ENCODE measurements at regions not wholly inside any gene's neighbourhood (a gene's known extent, or its start where the extent isn't known, plus 50 kb on each side); places are given as distances from the start of the nearest gene placed in this dataset.

DNA sequence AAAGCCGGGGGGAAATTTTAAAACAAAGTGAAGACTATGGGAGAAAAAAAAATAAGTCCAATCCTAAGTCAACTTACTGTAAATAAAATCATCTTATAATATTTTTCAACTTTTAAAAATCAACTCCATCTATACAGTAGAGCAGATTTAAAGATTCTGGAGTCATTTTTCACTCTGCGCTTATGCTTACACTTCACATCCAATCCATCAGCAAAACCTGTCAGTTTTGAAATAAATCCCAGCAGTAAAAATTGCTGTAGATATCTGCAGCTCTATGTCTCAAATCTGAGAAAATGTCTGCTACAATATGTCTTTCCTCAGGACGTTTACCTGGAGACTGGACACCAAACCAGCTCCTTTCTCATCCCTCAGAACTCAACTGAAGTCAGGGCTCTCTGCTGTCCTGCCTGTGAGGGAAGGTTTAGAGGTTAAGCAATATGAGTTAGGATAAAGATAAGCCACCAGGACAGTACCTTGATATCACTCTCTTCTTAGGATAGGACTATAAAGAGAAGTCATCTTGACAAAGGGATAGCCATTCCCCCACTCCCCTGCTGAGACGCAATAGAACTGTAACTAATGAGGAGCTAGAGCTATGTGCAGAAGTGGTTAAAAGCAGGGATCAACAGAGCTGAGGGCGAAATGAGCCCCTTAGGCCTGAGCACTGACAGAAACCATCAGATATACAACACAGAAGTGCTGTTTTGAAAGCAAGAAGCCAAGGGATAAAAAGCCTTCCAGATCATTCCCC lies 254.7 kb upstream of the KLHL1 start:
- DNase-seq (no peak), ATAC-seq (no peak)
- WGBS, 2 donors = 61 to 72% methylated on average over 5 of the region's 5 CpGs
- H3K27ac ChIP-seq = no peak overlapping the region
- intact Hi-C loops (cut with DNase I) = no loop called here
- no peaks in the 10 kb centered on the region for H3K4me1 ChIP-seq
- H3K27me3 ChIP-seq = no peaks in the 10 kb centered on the region
- H3K4me3 ChIP-seq = no peak overlapping the region
- H3K36me3 ChIP-seq = no peaks in the 10 kb centered on the region
- H3K9me3 ChIP-seq = no peaks in the 10 kb centered on the region
- TF ChIP-seq CTCF (IDR thresholded peaks at IDR 0.05) = no peak

DNA sequence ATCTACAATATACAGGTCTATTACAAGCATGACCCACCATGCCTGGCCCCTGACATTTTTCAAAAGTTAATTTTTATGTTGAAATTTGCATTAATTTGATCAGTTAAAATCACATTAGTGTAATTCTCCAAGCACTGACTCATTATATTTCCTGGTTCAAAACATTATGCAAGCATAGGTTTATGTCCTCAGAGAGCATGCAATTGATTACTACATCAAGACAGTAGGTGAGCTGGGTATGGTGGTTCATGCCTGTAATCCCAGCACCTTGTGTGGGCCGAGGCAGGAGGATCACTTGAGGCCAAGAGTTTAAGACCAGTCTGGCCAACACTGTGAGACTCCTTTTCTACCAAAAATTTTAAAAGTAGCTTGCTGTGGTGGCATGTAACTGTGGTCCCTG lies 248.8 kb upstream of the KLHL1 start:
- H3K9me3 ChIP-seq = no peaks in the 10 kb centered on the region
- TF ChIP-seq CTCF (IDR thresholded peaks at IDR 0.05) = no peak
- H3K27ac ChIP-seq = no peak overlapping the region
- H3K4me3 ChIP-seq = no peak overlapping the region
- intact Hi-C loops (cut with DNase I) = no loop called here
- H3K4me1 ChIP-seq = no peaks in the 10 kb centered on the region
- no peaks in the 10 kb centered on the region for H3K36me3 ChIP-seq
- H3K27me3 ChIP-seq = no peaks in the 10 kb centered on the region
- ATAC-seq = no peak
- 65 to 77% methylated on average over 1 of the region's 1 CpG for WGBS, 2 donors
- no peak for DNase-seq

GRCh38 chr13:70353096-70353495 lies 244.8 kb upstream of the KLHL1 start:
- H3K4me1 ChIP-seq = no peaks in the 10 kb centered on the region
- H3K36me3 ChIP-seq = no peaks in the 10 kb centered on the region
- 24 to 32% methylated on average over 2 of the region's 2 CpGs for WGBS, 2 donors
- peaks cover 0 to 6% (median 0%) of the 10 kb centered on the region in 11 donors for H3K9me3 ChIP-seq
- intact Hi-C loops (cut with DNase I) = no loop called here
- no peak overlapping the region for H3K27ac ChIP-seq
- no peak overlapping the region for H3K4me3 ChIP-seq
- H3K27me3 ChIP-seq = no peaks in the 10 kb centered on the region
- no peak for ATAC-seq
- no peak for TF ChIP-seq CTCF (IDR thresholded peaks at IDR 0.05)
- DNase-seq = no peak

DNA sequence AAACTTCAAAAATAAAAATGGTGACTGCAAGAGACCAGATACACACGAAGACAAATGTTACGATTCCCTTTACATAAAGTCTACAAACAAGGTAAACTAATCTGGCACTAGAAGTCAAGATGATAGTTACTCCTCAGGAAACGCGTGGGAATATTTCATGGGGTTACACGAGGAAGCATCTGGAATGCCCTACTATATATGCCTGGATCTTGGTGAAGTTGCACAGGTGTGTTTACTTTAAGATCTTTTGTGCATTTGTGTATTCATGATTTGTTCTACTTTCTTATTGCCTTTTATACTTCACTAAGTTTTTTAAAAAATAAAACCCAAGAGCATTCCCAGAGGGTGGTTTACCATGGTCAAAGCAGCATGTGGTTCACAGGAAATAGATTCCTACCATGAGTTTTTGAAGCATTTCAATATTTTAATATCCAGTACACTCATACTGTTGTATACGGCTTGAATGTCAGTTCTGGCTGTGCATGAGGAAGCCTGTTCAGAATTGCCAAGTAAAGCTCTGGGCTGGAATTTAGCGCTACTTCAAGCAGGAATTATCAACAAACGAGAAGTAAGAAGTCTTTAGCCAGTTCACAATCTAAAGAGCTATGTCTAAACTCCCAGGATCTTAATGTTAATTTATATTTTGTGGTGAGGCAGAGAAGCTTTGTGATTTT lies 239.8 kb upstream of the KLHL1 start:
- Histone ChIP-seq H3K27me3 (no peaks in the 10 kb centered on the region), H3K4me3 (no peak overlapping the region), H3K27ac (no peak overlapping the region), H3K9me3 (peaks cover 0 to 6% (median 0%) of the 10 kb centered on the region in 11 donors), H3K36me3 (no peaks in the 10 kb centered on the region), H3K4me1 (no peaks in the 10 kb centered on the region)
- ATAC-seq (no peak), DNase-seq (no peak)
- TF ChIP-seq CTCF (IDR thresholded peaks at IDR 0.05) = no peak
- WGBS, 2 donors = 70 to 73% methylated on average over 8 of the region's 8 CpGs
- intact Hi-C loops (cut with DNase I) = no loop called here
